GM12891 (cell line): ENCODE measurements at regions not wholly inside any gene's neighbourhood (a gene's known extent, or its start where the extent isn't known, plus 50 kb on each side); places are given as distances from the start of the nearest gene placed in this dataset.

ENCODE experiments used
- PAX5 ChIP-seq: IDR thresholded peaks from 2 replicates; pipeline ENCODE4 v1.6.1; 2011; ENCODE audit warnings: low read length, moderate library complexity, mild to moderate bottlenecking; ENCODE audit not compliant: insufficient read depth, severe bottlenecking
- POLR2A ChIP-seq: IDR thresholded peaks from 2 replicates; pipeline ENCODE4 v1.6.1; 2011; ENCODE audit warnings: low read depth, low read length, control low read depth
- POLR2AphosphoS5 ChIP-seq: IDR thresholded peaks from 2 replicates; pipeline ENCODE4 v1.6.1; 2011; ENCODE audit warnings: low read depth, low read length, control low read depth
- SPI1 ChIP-seq: IDR thresholded peaks from 2 replicates; pipeline ENCODE4 v1.6.1; 2011; ENCODE audit warnings: low read depth, low read length, control low read depth
- TAF1 ChIP-seq: IDR thresholded peaks from 2 replicates; pipeline ENCODE4 v1.6.1; 2011; ENCODE audit warnings: low read depth, low read length, control low read depth

GRCh38 chr4:101670370-101670769 lies 120.2 kb upstream of the BANK1 start:
- TF ChIP-seq POLR2A (no peak), POLR2AphosphoS5 (no peak), TAF1 (no peak), SPI1 (no peak), PAX5 (no peak)
